ENCODE measurements at regions not wholly inside any gene's neighbourhood (a gene's known extent, or its start where the extent isn't known, plus 50 kb on each side); places are given as distances from the start of the nearest gene placed in this dataset.

DNA sequence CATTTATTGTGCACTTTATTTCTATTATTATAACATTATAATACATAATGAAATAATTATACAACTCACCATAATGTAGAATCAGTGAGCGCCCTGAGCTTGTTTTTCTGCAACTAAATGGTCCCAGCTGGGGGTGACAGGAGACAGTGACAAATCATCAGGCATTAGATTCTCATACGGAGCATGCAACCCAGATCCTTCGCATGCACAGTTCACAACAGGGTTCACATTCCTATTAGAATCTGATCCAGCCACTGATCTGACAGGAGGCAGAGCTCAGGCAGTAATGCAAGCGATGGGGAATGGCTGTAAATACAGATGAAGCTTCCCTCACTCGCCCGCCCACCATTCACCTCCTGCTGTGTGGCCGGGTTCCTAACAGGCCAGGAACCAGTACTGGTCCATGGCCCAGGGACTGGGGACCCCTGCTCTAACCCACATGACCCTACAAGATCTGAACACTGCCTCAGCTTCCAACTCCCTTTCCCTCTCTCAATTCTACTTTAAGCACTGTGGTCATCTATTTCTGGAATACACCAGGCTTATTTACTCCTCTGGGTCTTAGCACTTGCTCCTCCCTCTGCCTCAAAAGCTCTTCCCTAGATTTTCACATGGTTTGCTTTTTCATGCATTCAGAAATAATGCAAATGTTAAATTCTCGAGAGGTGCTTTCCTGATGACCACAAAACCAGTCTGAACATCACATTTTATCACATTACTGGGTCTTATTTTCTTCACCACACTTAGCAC is 166.8 kb upstream of the HCCS start:
- ChIA-PET CTCF (no interaction called here), POLR2A (no interaction called here)
- Mint-ChIP-seq H3K9me3 (peaks cover 2% of the 10 kb centered on the region), H3K4me3 (no peak overlapping the region), H3K36me3 (ENCODE audit: low read depth) (no peaks in the 10 kb centered on the region), H3K27me3 (no peaks in the 10 kb centered on the region), H3K4me1 (no peaks in the 10 kb centered on the region), H3K27ac (no peak overlapping the region)
- DNase-seq (no peak), ATAC-seq (ENCODE audit: low read depth) (no peak)
- TF ChIP-seq, protein P1, sequence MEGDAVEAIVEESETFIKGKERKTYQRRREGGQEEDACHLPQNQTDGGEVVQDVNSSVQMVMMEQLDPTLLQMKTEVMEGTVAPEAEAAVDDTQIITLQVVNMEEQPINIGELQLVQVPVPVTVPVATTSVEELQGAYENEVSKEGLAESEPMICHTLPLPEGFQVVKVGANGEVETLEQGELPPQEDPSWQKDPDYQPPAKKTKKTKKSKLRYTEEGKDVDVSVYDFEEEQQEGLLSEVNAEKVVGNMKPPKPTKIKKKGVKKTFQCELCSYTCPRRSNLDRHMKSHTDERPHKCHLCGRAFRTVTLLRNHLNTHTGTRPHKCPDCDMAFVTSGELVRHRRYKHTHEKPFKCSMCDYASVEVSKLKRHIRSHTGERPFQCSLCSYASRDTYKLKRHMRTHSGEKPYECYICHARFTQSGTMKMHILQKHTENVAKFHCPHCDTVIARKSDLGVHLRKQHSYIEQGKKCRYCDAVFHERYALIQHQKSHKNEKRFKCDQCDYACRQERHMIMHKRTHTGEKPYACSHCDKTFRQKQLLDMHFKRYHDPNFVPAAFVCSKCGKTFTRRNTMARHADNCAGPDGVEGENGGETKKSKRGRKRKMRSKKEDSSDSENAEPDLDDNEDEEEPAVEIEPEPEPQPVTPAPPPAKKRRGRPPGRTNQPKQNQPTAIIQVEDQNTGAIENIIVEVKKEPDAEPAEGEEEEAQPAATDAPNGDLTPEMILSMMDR (IDR thresholded peaks at IDR 0.05): no peak
- intact Hi-C loops (cut with micrococcal nuclease): no loop called here

DNA sequence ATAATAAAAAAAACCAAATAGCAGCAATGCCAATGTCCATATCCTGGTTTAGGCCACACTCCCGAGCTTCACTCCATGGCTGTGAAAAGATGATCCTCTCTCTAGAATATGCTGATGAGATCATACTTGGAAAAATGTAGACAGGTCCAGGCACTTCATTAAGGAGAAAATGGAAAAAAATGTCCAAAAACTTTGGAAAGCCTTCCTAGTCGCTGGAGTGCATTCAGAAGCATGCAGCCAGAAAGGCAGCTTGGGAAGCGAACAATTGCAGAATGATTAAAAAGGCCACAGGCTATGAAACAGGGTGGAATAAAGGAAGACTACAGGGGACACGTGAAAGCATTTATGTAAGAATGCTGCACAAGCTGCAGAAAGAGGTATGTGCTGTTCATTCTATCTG is 165.6 kb upstream of the HCCS start:
- Mint-ChIP-seq H3K27me3 (no peaks in the 10 kb centered on the region), H3K4me3 (no peak overlapping the region), H3K4me1 (no peaks in the 10 kb centered on the region), H3K36me3 (ENCODE audit: low read depth) (no peaks in the 10 kb centered on the region), H3K9me3 (peaks cover 2% of the 10 kb centered on the region), H3K27ac (no peak overlapping the region)
- TF ChIP-seq, protein P1 (IDR thresholded peaks at IDR 0.05): no peak
- POLR2A ChIA-PET: no interaction called here
- CTCF ChIA-PET: no interaction called here
- intact Hi-C loops (cut with micrococcal nuclease): no loop called here
- ATAC-seq (ENCODE audit: low read depth) (no peak), DNase-seq (no peak)

DNA sequence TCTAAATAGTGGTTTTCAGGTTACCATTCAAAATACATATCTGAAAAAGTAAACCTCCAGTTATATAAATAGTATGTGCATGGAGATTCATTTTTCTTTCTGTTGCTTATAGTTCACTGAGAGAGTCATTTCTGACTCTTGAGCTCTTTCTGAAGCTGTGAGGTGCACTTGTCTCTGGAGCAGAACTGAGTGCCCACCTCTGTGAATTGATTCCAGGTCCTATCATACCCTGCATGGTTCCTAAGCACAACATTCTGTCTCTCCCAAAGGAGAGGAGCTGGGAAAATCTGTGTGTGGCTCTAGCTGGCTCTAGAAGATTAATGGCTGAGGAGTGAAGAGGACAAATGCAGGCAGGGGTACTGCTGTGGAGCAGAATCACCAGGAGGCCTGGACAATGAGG is 161.6 kb upstream of the HCCS start:
- ChIA-PET CTCF (no interaction called here), POLR2A (no interaction called here)
- ATAC-seq (ENCODE audit: low read depth) (no peak), DNase-seq (no peak)
- Mint-ChIP-seq H3K27ac (no peak overlapping the region), H3K36me3 (ENCODE audit: low read depth) (no peaks in the 10 kb centered on the region), H3K4me1 (no peaks in the 10 kb centered on the region), H3K4me3 (no peak overlapping the region), H3K27me3 (no peaks in the 10 kb centered on the region), H3K9me3 (peaks cover 6% of the 10 kb centered on the region)
- intact Hi-C loops (cut with micrococcal nuclease): no loop called here
- TF ChIP-seq, protein P1 (IDR thresholded peaks at IDR 0.05): no peak

DNA sequence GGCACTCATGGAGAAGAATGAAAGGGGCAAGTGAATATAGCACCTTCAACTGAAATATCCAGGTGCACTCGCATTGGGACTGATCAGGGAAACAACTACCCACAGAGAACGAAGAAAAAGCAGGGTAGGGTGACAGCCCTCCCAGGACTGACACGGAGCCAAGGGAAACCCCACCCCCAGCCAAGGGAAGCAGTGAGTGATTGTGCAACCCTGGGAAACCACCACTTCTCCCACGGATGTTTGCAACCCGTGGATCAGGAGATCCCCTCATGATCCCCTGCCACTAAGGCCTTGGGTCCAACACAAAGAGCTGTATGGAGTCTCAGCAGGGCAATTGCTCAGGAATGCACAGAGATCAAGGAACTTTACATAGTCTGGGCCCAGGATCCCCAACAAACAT is 158.5 kb upstream of the HCCS start:
- Mint-ChIP-seq H3K4me3 (no peak overlapping the region), H3K27ac (no peak overlapping the region), H3K4me1 (no peaks in the 10 kb centered on the region), H3K27me3 (no peaks in the 10 kb centered on the region), H3K9me3 (peaks cover 19% of the 10 kb centered on the region), H3K36me3 (ENCODE audit: low read depth) (peaks cover 3% of the 10 kb centered on the region)
- POLR2A ChIA-PET: no interaction called here
- CTCF ChIA-PET: no interaction called here
- intact Hi-C loops (cut with micrococcal nuclease): no loop called here
- DNase-seq (no peak), ATAC-seq (ENCODE audit: low read depth) (no peak)
- TF ChIP-seq, protein P1 (IDR thresholded peaks at IDR 0.05): no peak

DNA sequence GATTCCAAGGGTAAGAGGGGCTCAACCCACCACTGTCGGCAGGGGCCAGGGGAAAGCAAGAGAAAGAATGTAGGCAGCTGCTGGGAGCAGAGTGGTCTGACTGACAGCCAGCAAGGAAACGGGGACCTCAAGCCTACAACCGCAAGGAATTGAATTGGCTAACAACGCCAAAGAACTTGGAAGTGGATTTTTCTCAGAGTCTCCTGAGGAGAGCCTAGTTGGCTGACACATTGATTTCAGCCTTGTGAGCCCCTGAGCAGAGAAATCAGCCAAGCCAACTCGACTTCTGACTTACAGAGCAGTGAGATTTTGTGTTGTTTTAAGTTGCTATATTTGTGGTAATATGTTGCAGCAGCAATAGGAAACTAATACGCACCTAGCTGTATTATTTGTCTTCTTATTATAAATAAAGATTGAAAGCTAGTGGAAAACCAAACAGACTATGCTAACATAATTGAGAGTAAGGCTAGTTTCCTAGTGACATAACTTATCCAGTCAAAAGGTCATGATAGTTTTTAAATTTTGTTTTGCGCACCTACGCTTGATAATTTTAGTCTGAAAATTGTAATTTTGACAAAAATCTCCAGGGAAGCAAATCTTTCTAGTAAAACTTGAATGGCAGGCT is 145.8 kb upstream of the HCCS start:
- TF ChIP-seq, protein P1 (IDR thresholded peaks at IDR 0.05): no peak
- POLR2A ChIA-PET: no interaction called here
- intact Hi-C loops (cut with micrococcal nuclease): no loop called here
- H3K36me3 Mint-ChIP-seq (ENCODE audit: low read depth): no peaks in the 10 kb centered on the region
- no peaks in the 10 kb centered on the region for H3K27me3 Mint-ChIP-seq
- ATAC-seq (ENCODE audit: low read depth): no peak
- DNase-seq: no peak
- H3K9me3 Mint-ChIP-seq: no peaks in the 10 kb centered on the region
- no peaks in the 10 kb centered on the region for H3K4me1 Mint-ChIP-seq
- CTCF ChIA-PET: no interaction called here
- no peak overlapping the region for H3K27ac Mint-ChIP-seq
- H3K4me3 Mint-ChIP-seq: no peak overlapping the region
